ENCODE measurements at regions not wholly inside any gene's neighbourhood (a gene's known extent, or its start where the extent isn't known, plus 50 kb on each side); places are given as distances from the start of the nearest gene placed in this dataset.

DNA sequence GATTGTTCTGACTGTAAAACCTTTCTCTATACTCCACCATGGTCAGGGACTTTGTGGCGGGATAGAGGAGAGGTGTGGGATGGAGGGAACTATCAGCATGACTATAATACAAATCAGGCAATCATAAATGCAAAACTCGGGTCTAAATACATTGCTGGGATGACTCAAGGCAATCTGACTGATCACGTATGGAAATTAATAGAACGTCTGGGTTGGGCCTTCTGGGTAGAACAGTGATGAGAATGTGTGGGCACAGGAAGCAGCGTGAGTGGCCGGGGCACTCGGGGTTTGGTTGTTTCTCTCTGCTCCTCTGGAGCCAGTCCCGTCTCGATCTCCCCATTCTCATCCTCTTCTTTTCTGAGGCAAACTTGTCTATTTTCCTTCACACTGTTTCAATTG lies 485.8 kb downstream of the VRK1 start:
- DNase-seq (ENCODE audit: low read depth in 4 of 4, low spot score in 2 of 4), result no peak

- DNase-seq (ENCODE audit: low read depth in 4 of 4, low spot score in 2 of 4), result no peak
Observed at GRCh38 chr14:97283426-97283825, 486.2 kb downstream of the VRK1 start.

- DNase-seq (ENCODE audit: low read depth in 4 of 4, low spot score in 2 of 4), result no peak
Observed at GRCh38 chr14:97283841-97284240, 486.7 kb downstream of the VRK1 start.

DNA sequence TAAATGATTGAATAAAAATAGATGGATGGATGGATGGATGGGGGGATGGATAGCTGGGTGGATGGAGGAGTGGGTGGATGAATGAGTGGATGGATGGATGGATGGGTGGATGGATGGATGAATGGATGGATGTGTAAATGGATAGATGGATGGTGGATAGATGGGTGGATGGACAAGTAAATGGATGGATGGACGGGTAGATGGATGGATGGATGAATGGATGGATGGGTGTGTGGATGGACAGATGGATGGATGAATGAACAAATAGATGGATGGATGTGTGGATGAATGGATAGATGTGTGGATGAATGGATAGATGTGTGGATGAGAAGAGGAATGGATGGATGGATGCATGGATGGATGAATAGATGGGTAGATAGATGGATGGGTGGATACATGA lies 490.8 kb downstream of the VRK1 start:
- no peak for DNase-seq (ENCODE audit: low read depth in 4 of 4, low spot score in 2 of 4)

GRCh38 chr14:97290065-97290464 lies 492.9 kb downstream of the VRK1 start:
- DNase-seq (ENCODE audit: low read depth in 4 of 4, low spot score in 2 of 4), result no peak

DNA sequence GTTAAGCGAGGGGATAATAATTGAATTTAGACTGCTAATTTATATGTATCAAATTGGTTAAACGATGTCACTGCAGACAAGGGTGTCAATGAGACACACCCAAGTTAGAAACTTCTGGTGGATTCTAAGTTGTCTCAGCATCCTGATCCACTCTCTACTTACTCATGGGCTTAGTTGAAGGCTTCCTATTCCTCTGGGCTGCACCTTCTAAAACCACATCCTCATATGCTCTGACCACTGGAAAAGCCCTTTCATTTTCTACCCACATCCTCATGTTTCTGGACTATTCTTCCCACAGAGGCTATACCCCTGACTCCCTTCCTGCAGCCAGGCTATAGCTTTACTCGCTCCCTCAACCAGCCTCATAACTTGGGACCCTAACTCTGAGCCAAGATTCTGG lies 493.8 kb downstream of the VRK1 start:
- DNase-seq (ENCODE audit: low read depth in 4 of 4, low spot score in 2 of 4), result no peak

GRCh38 chr14:97293659-97294058 lies 496.5 kb downstream of the VRK1 start:
- DNase-seq (ENCODE audit: low read depth in 4 of 4, low spot score in 2 of 4), result no peak

- no peak for DNase-seq (ENCODE audit: low read depth in 4 of 4, low spot score in 2 of 4)
Observed at GRCh38 chr14:97295108-97295710, 498.0 kb downstream of the VRK1 start.

GRCh38 chr14:97296176-97296575 lies 499.0 kb downstream of the VRK1 start:
- no peak for DNase-seq (ENCODE audit: low read depth in 4 of 4, low spot score in 2 of 4)

- no peak for DNase-seq (ENCODE audit: low read depth in 4 of 4, low spot score in 2 of 4)
Observed at GRCh38 chr14:97297100-97297499, 499.9 kb downstream of the VRK1 start.

GRCh38 chr14:97298331-97298730 lies 501.1 kb downstream of the VRK1 start:
- no peak for DNase-seq (ENCODE audit: low read depth in 4 of 4, low spot score in 2 of 4)

DNA sequence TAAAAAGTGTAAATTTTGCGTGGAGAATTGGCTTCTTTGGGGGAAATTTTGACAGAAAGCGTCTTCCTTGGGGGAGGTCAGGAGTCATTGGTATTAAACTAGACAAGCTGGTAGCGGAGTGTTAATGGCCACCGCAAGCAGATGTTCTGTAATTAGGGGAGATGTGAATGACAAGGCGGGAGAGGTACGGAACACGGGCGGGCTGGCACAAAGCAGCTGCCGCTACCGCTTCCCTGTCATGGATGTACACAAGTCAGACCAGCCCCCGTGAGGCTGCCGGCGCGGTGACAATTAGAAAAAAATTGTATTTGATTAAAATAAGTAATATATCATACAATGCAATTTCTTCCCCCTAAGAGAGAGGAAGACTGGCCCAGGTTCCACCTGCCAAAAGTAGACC lies 501.6 kb downstream of the VRK1 start:
- no peak for DNase-seq (ENCODE audit: low read depth in 4 of 4, low spot score in 2 of 4)

DNA sequence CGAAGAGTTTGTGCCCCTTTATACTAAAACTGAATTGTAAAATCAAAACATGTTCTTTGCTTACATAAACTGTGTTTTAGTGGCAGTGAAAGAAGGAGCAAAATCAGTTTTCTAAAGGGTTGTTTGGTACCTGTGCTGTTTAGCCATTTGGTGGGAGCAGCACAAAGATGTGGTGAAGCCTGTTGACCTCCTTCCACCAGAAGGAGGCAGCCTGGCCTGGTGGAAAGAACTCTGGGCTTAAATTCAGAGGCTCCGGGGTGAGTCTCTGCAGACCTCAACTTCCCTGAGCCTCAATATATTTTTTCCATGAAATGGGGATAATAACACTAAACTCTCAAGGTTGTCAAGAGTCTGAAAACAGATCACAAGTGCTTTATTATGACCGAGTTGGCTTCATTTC lies 502.5 kb downstream of the VRK1 start:
- DNase-seq (ENCODE audit: low read depth in 4 of 4, low spot score in 2 of 4), result no peak

- no peak for DNase-seq (ENCODE audit: low read depth in 4 of 4, low spot score in 2 of 4)
Observed at GRCh38 chr14:97301931-97302559, 504.9 kb downstream of the VRK1 start.

DNA sequence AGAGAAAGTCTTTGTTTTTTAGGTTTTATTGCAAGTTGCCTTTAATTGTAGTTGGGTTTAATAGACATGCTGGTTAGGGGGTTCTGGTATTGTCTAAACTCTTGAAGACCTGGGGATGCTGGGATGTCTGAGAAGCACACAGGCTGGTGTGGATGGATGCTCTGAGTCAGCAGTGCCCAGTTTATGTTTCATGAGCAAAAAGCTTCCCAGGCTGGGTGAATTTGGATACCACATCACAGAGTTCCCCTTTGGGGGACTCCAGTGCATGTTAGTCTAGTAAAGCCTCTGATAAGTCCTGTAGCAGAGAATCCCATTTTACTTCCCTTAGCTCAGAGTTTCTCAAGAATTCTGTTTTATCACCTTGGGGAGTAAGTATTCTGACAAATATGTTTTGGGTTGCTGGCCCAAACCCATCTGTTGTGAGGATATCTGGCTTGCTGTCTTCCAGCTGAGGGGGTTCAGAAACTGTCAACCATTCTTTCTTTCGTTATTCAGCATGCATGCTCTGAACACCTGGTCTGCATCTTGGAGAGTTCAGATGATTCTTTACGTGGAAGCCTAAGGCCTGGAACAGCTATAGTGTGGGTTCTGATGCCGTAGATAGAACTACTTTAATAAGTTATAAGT lies 509.1 kb downstream of the VRK1 start:
- DNase-seq (ENCODE audit: low read depth in 4 of 4, low spot score in 2 of 4), result no peak

GRCh38 chr14:97306760-97307246 lies 509.6 kb downstream of the VRK1 start:
- DNase-seq (ENCODE audit: low read depth in 4 of 4, low spot score in 2 of 4), result no peak

GRCh38 chr14:97311411-97311810 lies 514.2 kb downstream of the VRK1 start:
- no peak for DNase-seq (ENCODE audit: low read depth in 4 of 4, low spot score in 2 of 4)

DNA sequence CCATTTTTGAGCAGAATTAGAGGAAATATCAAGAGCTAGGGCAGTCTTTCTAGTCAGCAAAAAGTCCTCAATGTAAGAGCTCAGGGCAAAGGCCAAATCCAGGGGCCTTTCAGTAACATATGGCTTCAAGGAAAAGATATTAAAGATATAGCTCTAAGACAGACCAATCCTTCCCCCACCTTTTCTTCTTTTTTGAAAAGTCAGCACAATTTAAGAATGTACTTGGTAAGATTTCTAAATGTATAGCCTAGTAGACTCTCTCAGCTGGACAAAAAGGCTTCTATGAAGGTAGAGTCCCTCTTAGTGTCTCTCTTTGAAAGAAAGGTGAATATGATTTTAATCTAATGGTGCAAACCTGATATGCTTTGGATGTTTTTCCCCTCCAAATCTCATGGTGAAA lies 515.7 kb downstream of the VRK1 start:
- no peak for DNase-seq (ENCODE audit: low read depth in 4 of 4, low spot score in 2 of 4)

DNA sequence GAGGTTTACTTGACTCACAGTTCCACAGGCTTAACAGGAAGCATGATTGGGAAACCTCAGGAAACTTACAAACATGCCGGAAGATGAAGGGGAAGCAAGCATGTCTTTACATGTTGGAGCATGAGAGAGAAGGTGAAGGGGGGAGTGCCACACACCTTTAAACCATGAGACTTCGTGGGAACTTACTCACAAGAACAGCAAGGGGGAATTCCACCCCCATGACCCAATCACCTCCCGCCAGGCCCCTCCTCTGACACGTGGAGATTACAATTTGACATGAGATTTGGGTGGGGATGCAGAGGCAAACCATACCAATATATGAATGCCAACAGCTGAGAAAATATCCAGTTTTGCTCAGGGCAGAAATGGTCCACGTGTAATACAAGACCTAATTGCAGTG lies 518.6 kb downstream of the VRK1 start:
- no peak for DNase-seq (ENCODE audit: low read depth in 4 of 4, low spot score in 2 of 4)

GRCh38 chr14:97318380-97318779 lies 521.2 kb downstream of the VRK1 start:
- no peak for DNase-seq (ENCODE audit: low read depth in 4 of 4, low spot score in 2 of 4)

- no peak for DNase-seq (ENCODE audit: low read depth in 4 of 4, low spot score in 2 of 4)
Observed at GRCh38 chr14:97319691-97320090, 522.5 kb downstream of the VRK1 start.

- no peak for DNase-seq (ENCODE audit: low read depth in 4 of 4, low spot score in 2 of 4)
Observed at GRCh38 chr14:97328743-97329142, 531.6 kb downstream of the VRK1 start.

Measured in left renal cortex interstitium (tissue), 4 donors.